H9 (cell line): ENCODE measurements at regions not wholly inside any gene's neighbourhood (a gene's known extent, or its start where the extent isn't known, plus 50 kb on each side); places are given as distances from the start of the nearest gene placed in this dataset.

Experiments used
- DNase-seq: peaks from one replicate; pipeline ENCODE4 v3.0.0-alpha.2; 2017
- H2AFZ ChIP-seq: one replicate; pipeline ENCODE4 v1.6.1; 2013; ENCODE audit warnings: mild to moderate bottlenecking, low read length, control low read depth, moderate library complexity
- H2AK5ac ChIP-seq: 2 replicates; pipeline ENCODE4 v1.6.1; 2013; ENCODE audit warnings: low read length, control low read depth, mixed read lengths; ENCODE audit not compliant: insufficient read length
- H2BK120ac ChIP-seq: one replicate; pipeline ENCODE4 v1.6.1; 2013; ENCODE audit warnings: low read depth, mild to moderate bottlenecking, low read length, control low read depth, inconsistent platforms; ENCODE audit not compliant: poor library complexity, severe bottlenecking
- H2BK12ac ChIP-seq: 2 replicates; pipeline ENCODE4 v1.6.1; 2013; ENCODE audit warnings: low read length, control low read depth, mixed read lengths, low read depth; ENCODE audit not compliant: insufficient read length
- H2BK15ac ChIP-seq: 2 replicates; pipeline ENCODE4 v1.6.1; 2013; ENCODE audit warnings: low read depth, low read length, control low read depth
- H2BK20ac ChIP-seq: one replicate; pipeline ENCODE4 v1.6.1; 2013; ENCODE audit warnings: low read depth, mild to moderate bottlenecking, low read length, control low read depth, inconsistent platforms; ENCODE audit not compliant: poor library complexity, severe bottlenecking
- H2BK5ac ChIP-seq: 2 replicates; pipeline ENCODE4 v1.6.1; 2013; ENCODE audit warnings: low read length, control low read depth, mixed read lengths; ENCODE audit not compliant: insufficient read length
- H3K14ac ChIP-seq: 2 replicates; pipeline ENCODE4 v1.6.1; 2013; ENCODE audit warnings: low read length, control low read depth; ENCODE audit not compliant: insufficient read depth
- H3K18ac ChIP-seq: 2 replicates; pipeline ENCODE4 v1.6.1; 2013; ENCODE audit warnings: low read depth, mild to moderate bottlenecking, mixed read lengths, low read length, control low read depth; ENCODE audit not compliant: insufficient read length
- H3K23ac ChIP-seq: 2 replicates; pipeline ENCODE4 v1.6.1; 2013; ENCODE audit warnings: low read length, control low read depth, mixed read lengths, low read depth; ENCODE audit not compliant: insufficient read length
- H3K23me2 ChIP-seq: 2 replicates; pipeline ENCODE4 v1.6.1; 2013; ENCODE audit warnings: low read depth, mild to moderate bottlenecking, mixed read lengths, low read length, control low read depth; ENCODE audit not compliant: insufficient read length, poor library complexity, severe bottlenecking
- H3K27ac ChIP-seq: 2 replicates; pipeline ENCODE4 v1.5.1; 2013; ENCODE audit warnings: low read length, control low read depth, mixed read lengths, low read depth; ENCODE audit not compliant: insufficient read length
- H3K27me3 ChIP-seq: 2 replicates; pipeline ENCODE4 v1.6.1; 2013; ENCODE audit warnings: low read length, control low read depth, inconsistent platforms; ENCODE audit not compliant: insufficient read depth
- H3K4ac ChIP-seq: 2 replicates; pipeline ENCODE4 v1.6.1; 2013; ENCODE audit warnings: low read depth, mild to moderate bottlenecking, control low read depth, inconsistent platforms, low read length, moderate library complexity
- H3K4me1 ChIP-seq: 2 replicates; pipeline ENCODE4 v1.6.1; 2013; ENCODE audit warnings: low read length, control low read depth, inconsistent platforms; ENCODE audit not compliant: insufficient read depth
- H3K4me2 ChIP-seq: 2 replicates; pipeline ENCODE4 v1.6.1; 2013; ENCODE audit warnings: low read length, control low read depth, mixed read lengths; ENCODE audit not compliant: insufficient read length, insufficient read depth
- H3K56ac ChIP-seq: 2 replicates; pipeline ENCODE4 v1.6.1; 2013; ENCODE audit warnings: low read depth, mild to moderate bottlenecking, mixed read lengths, low read length, control low read depth; ENCODE audit not compliant: insufficient read length
- H3K79me1 ChIP-seq: 2 replicates; pipeline ENCODE4 v1.6.1; 2013; ENCODE audit warnings: low read depth, mild to moderate bottlenecking, moderate library complexity, low read length, control low read depth, inconsistent platforms; ENCODE audit not compliant: insufficient read depth, poor library complexity, severe bottlenecking
- H3K79me2 ChIP-seq: 2 replicates; pipeline ENCODE4 v1.6.1; 2013; ENCODE audit warnings: low read length, control low read depth, inconsistent platforms; ENCODE audit not compliant: insufficient read depth
- H3K9ac ChIP-seq: 2 replicates; pipeline ENCODE4 v1.6.1; 2013; ENCODE audit warnings: low read length, control low read depth, mixed read lengths; ENCODE audit not compliant: insufficient read length; ENCODE audit errors: extremely low read depth
- H3K9me3 ChIP-seq: one replicate; pipeline ENCODE4 v1.6.1; 2013; ENCODE audit warnings: low read depth, low read length, inconsistent platforms; ENCODE audit not compliant: control insufficient read depth
- H3T11ph ChIP-seq: one replicate; pipeline ENCODE4 v1.6.1; 2013; ENCODE audit warnings: mild to moderate bottlenecking, low read length, control low read depth, inconsistent platforms
- H4K20me1 ChIP-seq: one replicate; pipeline ENCODE4 v1.6.1; 2013; ENCODE audit not compliant: control insufficient read depth, insufficient read length, insufficient read depth
- H4K5ac ChIP-seq: 2 replicates; pipeline ENCODE4 v1.6.1; 2013; ENCODE audit warnings: low read depth, mild to moderate bottlenecking, mixed read lengths, low read length, control low read depth; ENCODE audit not compliant: insufficient read length
- H4K8ac ChIP-seq: replicated peaks from 2 replicates; pipeline ENCODE4 v1.6.1; 2013; ENCODE audit warnings: low read length, control low read depth, mixed read lengths, low read depth; ENCODE audit not compliant: insufficient read length
- H4K91ac ChIP-seq: 2 replicates; pipeline ENCODE4 v1.6.1; 2013; ENCODE audit warnings: low read depth, mild to moderate bottlenecking, moderate library complexity, mixed read lengths, low read length, control low read depth; ENCODE audit not compliant: insufficient read length
- H3K27ac Mint-ChIP-seq, 3 experiments: 2 replicates in 2 of 3; 3 replicates in 1 of 3; pipeline ENCODE4 v1.8.0; 2020 to 2021; ENCODE audit warnings: mixed read lengths in 3 of 3, mild to moderate bottlenecking in 1 of 3, moderate library complexity in 1 of 3
- H3K27me3 Mint-ChIP-seq: 2 replicates; pipeline ENCODE4 v1.8.0; 2021; ENCODE audit warnings: low read depth, mild to moderate bottlenecking, moderate library complexity, mixed read lengths
- H3K36me3 Mint-ChIP-seq, 3 experiments: 2 replicates in 2 of 3; 3 replicates in 1 of 3; pipeline ENCODE4 v1.8.0; 2020 to 2021; ENCODE audit warnings: low read depth in 3 of 3, mixed read lengths in 3 of 3; ENCODE audit not compliant: insufficient read depth in 1 of 3
- H3K4me1 Mint-ChIP-seq, 2 experiments: 2 replicates each; pipeline ENCODE4 v1.8.0; 2020; ENCODE audit warnings: mixed read lengths in 2 of 2
- H3K4me3 Mint-ChIP-seq, 2 experiments: 2 replicates in 1 of 2; 3 replicates in 1 of 2; pipeline ENCODE4 v1.8.0; 2020 to 2021; ENCODE audit warnings: mild to moderate bottlenecking in 2 of 2, mixed read lengths in 2 of 2, moderate library complexity in 1 of 2
- H3K9me3 Mint-ChIP-seq, 2 experiments: 2 replicates in 1 of 2; 3 replicates in 1 of 2; pipeline ENCODE4 v1.8.0; 2020; ENCODE audit warnings: mild to moderate bottlenecking in 2 of 2, mixed read lengths in 2 of 2, moderate library complexity in 1 of 2
- CTCF ChIP-seq: fragments of 200-600 bp; sonication (generic); conservative IDR thresholded peaks from 3 replicates; pipeline ENCODE4 v1.8.0; 2021; ENCODE audit warnings: antibody characterized with exemption, mild to moderate bottlenecking
- WGBS: extraction: QIAGEN DNeasy Blood & Tissue Kit; methylation state at CpG from one replicate; pipeline ENCODE4 v1.1.7; 2013; ENCODE audit warnings: missing lambda C conversion rate, low lambda C conversion rate, mixed read lengths; ENCODE audit not compliant: insufficient read length; ENCODE audit errors: extremely low coverage; 5-methylcytosine and 5-hydroxymethylcytosine counted together

- no peaks in the 10 kb centered on the region for H3K36me3 Mint-ChIP-seq
- no peak overlapping the region for H2AK5ac ChIP-seq
- H3K27me3 ChIP-seq = no peaks in the 10 kb centered on the region
- no peak overlapping the region for H2BK15ac ChIP-seq
- H3T11ph ChIP-seq = no peak overlapping the region
- H3K4me1 ChIP-seq = no peaks in the 10 kb centered on the region; the same call in 1 of the 2 replicates
- H3K79me2 ChIP-seq = no peaks in the 10 kb centered on the region
- H4K8ac ChIP-seq = no peak overlapping the region
- no peak overlapping the region; a peak in 1 of 5 replicates for H3K4me3 Mint-ChIP-seq
- no peaks in the 10 kb centered on the region for H4K20me1 ChIP-seq
- no peaks in the 10 kb centered on the region for H3K9me3 Mint-ChIP-seq
- no peaks in the 10 kb centered on the region for H3K9me3 ChIP-seq
- H2AFZ ChIP-seq = no peak overlapping the region
- H2BK120ac ChIP-seq = no peak overlapping the region
- H3K79me1 ChIP-seq = no peaks in the 10 kb centered on the region
- no peak overlapping the region for H2BK12ac ChIP-seq
- no peak overlapping the region for H4K5ac ChIP-seq
- no peaks in the 10 kb centered on the region for H3K23me2 ChIP-seq
- H3K18ac ChIP-seq = no peak overlapping the region
- H2BK20ac ChIP-seq = no peak overlapping the region
- H3K27ac ChIP-seq = no peak overlapping the region
- H4K91ac ChIP-seq = no peak overlapping the region
- no CpG with 5 or more reads among the region's 3 CpGs for WGBS
- no peak overlapping the region for H3K4me2 ChIP-seq
- H3K27ac Mint-ChIP-seq = peak overlapping the region in 1 of 3 experiments; percentile 67; a peak in 1 of 7 replicates
- no peak overlapping the region for H2BK5ac ChIP-seq
- no peak overlapping the region for H3K9ac ChIP-seq
- peaks cover 1% of the 10 kb centered on the region; the same call in 1 of the 2 replicates for H3K27me3 Mint-ChIP-seq
- TF ChIP-seq CTCF = peak; percentile 36; the same call in 2 of the 3 replicates
- no peak overlapping the region for H3K4ac ChIP-seq
- no peak overlapping the region for H3K56ac ChIP-seq
- no peak for DNase-seq
- H3K4me1 Mint-ChIP-seq = peaks cover 30 to 42% of the 10 kb centered on the region in 2 experiments
- no peak overlapping the region for H3K23ac ChIP-seq
- H3K14ac ChIP-seq = no peak overlapping the region
These were observed 295.3 kb downstream of the MZT1 start for GRCh38 chr13:72431981-72432682.
